Gastrocnemius medialis (tissue), 4 donors: ENCODE measurements at regions not wholly inside any gene's neighbourhood (a gene's known extent, or its start where the extent isn't known, plus 50 kb on each side); places are given as distances from the start of the nearest gene placed in this dataset.

ENCODE experiments used
- CTCF ChIP-seq, 5 experiments: fragments of 450-650 bp in 3 of 5; fragments of 200-600 bp in 2 of 5; sonication (generic) in 2 of 5; IDR thresholded peaks in 4 of 5; conservative IDR thresholded peaks in 1 of 5; 1 replicate in 4 of 5; 2 replicates in 1 of 5; pipeline ENCODE4 v1.5.1; 2016 to 2019; ENCODE audit warnings: antibody characterized with exemption in 5 of 5, mild to moderate bottlenecking in 3 of 5, moderate library complexity in 3 of 5
- POLR2A ChIP-seq, 2 donors: fragments of 450-650 bp; IDR thresholded peaks; one replicate each; pipeline ENCODE4 v1.6.1; 2017; ENCODE audit warnings: antibody characterized with exemption in 2 of 2, mild to moderate bottlenecking in 2 of 2, moderate library complexity in 2 of 2

- TF ChIP-seq CTCF (IDR thresholded peaks at IDR 0.05 in 4 of 5, conservative IDR thresholded peaks at IDR 0.05 in 1 of 5): no peak
- no peak for TF ChIP-seq POLR2A (IDR thresholded peaks at IDR 0.05)
These were observed 536.8 kb upstream of the ATP2B1 start for GRCh38 chr12:90245391-90245790.
